ENCODE measurements at regions not wholly inside any gene's neighbourhood (a gene's known extent, or its start where the extent isn't known, plus 50 kb on each side); places are given as distances from the start of the nearest gene placed in this dataset.

GRCh38 chr12:91567100-91567485 is 384.5 kb upstream of the DCN start:
- no peak for TF ChIP-seq ZNF274 (IDR thresholded peaks at IDR 0.05; ENCODE audit: low read depth, low read length)
- TF ChIP-seq YY1 (IDR thresholded peaks at IDR 0.05; ENCODE audit: insufficient read depth, insufficient read length) = no peak
- TF ChIP-seq SUZ12 (IDR thresholded peaks at IDR 0.05; ENCODE audit: extremely low read depth, insufficient read depth, insufficient read length) = no peak
